Ovary (tissue), 3 donors: ENCODE measurements at regions not wholly inside any gene's neighbourhood (a gene's known extent, or its start where the extent isn't known, plus 50 kb on each side); places are given as distances from the start of the nearest gene placed in this dataset.

Source experiments
- CTCF ChIP-seq, 3 donors: fragments of 450-650 bp in 2 of 3; fragments of 200-600 bp in 1 of 3; IDR thresholded peaks; one replicate each; pipeline versions ENCODE4 v1.5.1 to v1.8.0; 2016 to 2022; ENCODE audit warnings: antibody characterized with exemption in 3 of 3, mild to moderate bottlenecking in 1 of 3
- EP300 ChIP-seq: sonication (generic); formaldehyde crosslinking; IDR thresholded peaks from one replicate; pipeline ENCODE4 v1.6.1; 2017; ENCODE audit warnings: antibody characterized with exemption
- POLR2A ChIP-seq: fragments of 450-650 bp; IDR thresholded peaks from one replicate; pipeline ENCODE4 v1.6.1; 2017; ENCODE audit warnings: antibody characterized with exemption, mild to moderate bottlenecking, moderate library complexity
- donor health status: DM: no; HTN: no; CAD: no.

GRCh38 chr3:115227461-115227860, 80.4 kb upstream of the ZBTB20 start:
- TF ChIP-seq CTCF (IDR thresholded peaks at IDR 0.05): no peak
- TF ChIP-seq POLR2A: no peak
- no peak for TF ChIP-seq EP300
